HG02885 (cell line): ENCODE measurements at regions not wholly inside any gene's neighbourhood (a gene's known extent, or its start where the extent isn't known, plus 50 kb on each side); places are given as distances from the start of the nearest gene placed in this dataset.

ENCODE experiments used
- ATAC-seq: cut with Tn5 transposase; IDR thresholded peaks from one replicate; pipeline ENCODE4 v1.9.1; 2021; ENCODE audit warnings: mild to moderate bottlenecking; ENCODE audit not compliant: unreplicated experiment, poor library complexity

GRCh38 chr11:45087086-45087899 lies 59.1 kb upstream of the PRDM11 start:
- ATAC-seq = no peak

GRCh38 chr11:45087900-45088160 lies 58.6 kb upstream of the PRDM11 start:
- ATAC-seq = no peak

GRCh38 chr11:45089251-45089650 lies 57.2 kb upstream of the PRDM11 start:
- no peak for ATAC-seq

- ATAC-seq = no peak
Observed at GRCh38 chr11:45089676-45090499, 56.6 kb upstream of the PRDM11 start.

- no peak for ATAC-seq
Observed at GRCh38 chr11:45090607-45091006, 55.8 kb upstream of the PRDM11 start.

- ATAC-seq = no peak
Observed at GRCh38 chr11:45091563-45092403, 54.7 kb upstream of the PRDM11 start.

GRCh38 chr11:45092404-45092785 lies 54.0 kb upstream of the PRDM11 start:
- ATAC-seq = no peak

- ATAC-seq = no peak
Observed at GRCh38 chr11:45092901-45093760, 53.3 kb upstream of the PRDM11 start.

GRCh38 chr11:45093761-45094455 lies 52.5 kb upstream of the PRDM11 start:
- no peak for ATAC-seq

- ATAC-seq = no peak
Observed at GRCh38 chr11:45094958-45095690, 51.3 kb upstream of the PRDM11 start.

- no peak for ATAC-seq
Observed at GRCh38 chr11:45095691-45096010, 50.8 kb upstream of the PRDM11 start.

- ATAC-seq = no peak
Observed at GRCh38 chr11:45096636-45097035, 49.8 kb upstream of the PRDM11 start.
